Kasumi-1 (cell line): ENCODE measurements at regions not wholly inside any gene's neighbourhood (a gene's known extent, or its start where the extent isn't known, plus 50 kb on each side); places are given as distances from the start of the nearest gene placed in this dataset.

ENCODE experiments used
- DNase-seq, 2 experiments: peaks; one replicate each; lab custom pipeline; 2025; lab: John Stamatoyannopoulos, UW

GRCh38 chrX:78476701-78477100, 149.3 kb upstream of the CYSLTR1 start:
- no peak for DNase-seq

DNA sequence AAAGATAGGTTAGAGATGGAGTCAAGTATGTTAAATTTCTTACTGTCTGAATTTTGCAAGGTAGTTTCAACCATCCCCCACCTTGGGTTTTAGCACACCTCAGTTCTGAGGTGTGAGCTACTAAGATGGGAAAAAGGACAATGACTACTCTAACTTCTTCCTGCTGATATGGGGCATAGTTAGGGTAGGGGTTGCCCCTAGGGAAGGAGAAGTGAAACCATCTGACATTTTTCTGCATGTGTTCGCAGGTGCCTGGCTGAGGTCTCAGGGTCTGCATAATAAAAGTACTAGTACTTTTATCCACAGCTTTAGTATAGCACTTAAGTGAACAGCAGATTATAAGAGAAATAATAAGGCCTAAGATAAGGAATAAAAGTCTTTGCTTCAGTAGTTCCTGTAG, 129.5 kb upstream of the CYSLTR1 start:
- DNase-seq, result no peak

GRCh38 chrX:78455901-78456300, 128.5 kb upstream of the CYSLTR1 start:
- no peak for DNase-seq

- DNase-seq, result no peak
Measured at GRCh38 chrX:78452356-78452755, 124.9 kb upstream of the CYSLTR1 start.

GRCh38 chrX:78437621-78438020, 110.2 kb upstream of the CYSLTR1 start:
- DNase-seq, result no peak

DNA sequence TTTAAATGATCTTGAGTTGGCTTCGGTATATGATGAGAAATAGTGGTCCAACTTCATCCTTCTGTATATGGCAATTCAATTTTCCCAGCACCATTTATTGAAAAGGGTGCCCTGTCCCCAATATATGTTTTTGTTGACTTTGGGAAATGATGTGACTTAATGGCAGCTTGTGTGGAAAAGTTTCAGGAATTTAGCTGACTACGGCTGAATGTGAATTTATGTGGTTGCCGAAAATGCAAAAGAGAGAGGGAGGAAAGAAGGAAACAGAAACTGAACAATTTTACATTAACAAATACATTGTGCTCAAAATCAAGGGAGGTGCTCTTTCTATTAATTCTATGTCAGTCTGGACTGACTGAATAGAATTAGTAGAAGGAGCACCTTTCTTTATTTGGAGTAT, 101.8 kb upstream of the CYSLTR1 start:
- DNase-seq, result no peak

DNA sequence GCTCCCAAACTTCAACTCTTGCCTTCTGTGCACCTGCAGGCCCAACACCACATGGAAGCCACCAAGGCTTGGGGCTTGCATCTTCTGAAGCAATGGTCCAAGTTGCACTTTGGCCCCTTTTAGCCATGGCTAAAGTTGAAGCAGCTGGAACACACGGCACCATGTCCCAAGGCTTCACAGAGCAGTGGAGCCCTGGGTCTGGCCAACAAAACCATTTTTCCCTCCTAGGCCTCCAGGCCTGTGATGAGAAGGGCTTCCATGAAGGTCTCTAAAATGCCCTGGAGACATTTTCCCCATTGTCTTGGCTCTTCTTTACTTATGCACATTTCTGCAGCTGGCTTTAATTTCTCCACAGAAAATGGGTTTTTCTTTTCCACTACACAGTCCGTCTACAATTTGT, 61.3 kb upstream of the CYSLTR1 start:
- no peak for DNase-seq

GRCh38 chrX:78387364-78387763, 60.0 kb upstream of the CYSLTR1 start:
- no peak for DNase-seq

GRCh38 chrX:78384486-78384885, 57.1 kb upstream of the CYSLTR1 start:
- no peak for DNase-seq

DNA sequence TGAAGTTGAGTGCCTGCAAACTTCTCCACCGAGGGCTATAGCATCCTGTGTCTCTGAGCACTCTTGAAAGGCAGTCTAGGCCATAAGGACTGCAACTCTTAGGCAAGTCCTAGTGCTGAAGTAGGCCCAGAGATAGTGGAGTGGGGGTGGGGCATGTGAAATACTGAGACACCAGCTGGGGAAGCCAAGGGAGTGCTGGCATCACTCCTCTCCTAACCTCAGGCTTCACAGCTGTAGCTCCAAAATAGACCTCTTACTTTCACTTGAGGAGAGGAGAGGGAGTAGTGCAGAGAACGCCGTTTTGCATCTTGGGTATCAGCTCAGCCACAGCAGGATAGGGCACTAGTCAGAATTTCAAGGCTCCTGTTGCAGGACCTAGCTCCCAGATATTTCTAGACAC, 56.2 kb upstream of the CYSLTR1 start:
- no peak for DNase-seq

DNA sequence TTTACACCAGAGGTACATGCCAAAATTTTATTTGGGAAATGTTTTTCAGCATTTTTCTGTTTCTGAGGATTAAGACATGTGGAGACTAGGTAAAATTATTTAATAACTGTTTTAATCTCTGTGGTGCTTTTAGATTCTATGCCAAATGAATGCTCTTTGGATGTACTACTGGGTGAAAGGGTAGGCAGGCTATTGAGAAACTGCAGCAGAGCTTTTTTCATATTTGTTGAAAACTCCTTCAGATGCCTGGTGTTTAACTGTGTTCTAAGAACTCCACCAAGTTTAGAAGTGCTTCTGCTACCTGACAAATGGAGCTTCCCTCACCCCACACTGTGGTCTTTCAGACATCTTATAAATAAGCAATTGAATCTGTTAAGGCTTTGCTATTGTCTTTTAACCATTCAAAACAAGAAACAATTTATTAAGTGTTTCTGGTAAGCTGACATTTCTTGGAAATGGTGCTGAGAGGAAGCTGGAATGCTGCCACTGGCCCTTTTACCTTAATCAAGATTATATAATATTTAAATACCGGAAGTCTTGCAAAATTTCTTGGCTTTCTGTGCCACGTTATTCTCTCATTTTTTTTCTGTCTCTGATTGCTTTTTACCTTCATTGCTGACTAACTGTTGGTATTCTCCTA, 51.2 kb upstream of the CYSLTR1 start:
- DNase-seq, result no peak
